GM18909 (cell line): ENCODE measurements at regions not wholly inside any gene's neighbourhood (a gene's known extent, or its start where the extent isn't known, plus 50 kb on each side); places are given as distances from the start of the nearest gene placed in this dataset.
"Not testable (repeated sequence)": the region's sequence is repeated elsewhere in the genome, so short reads cannot be mapped to it uniquely, and the experiment has no call there.

Experiments
- ATAC-seq: cut with Tn5 transposase; IDR thresholded peaks from one replicate; pipeline ENCODE4 v1.9.1; 2021; ENCODE audit warnings: mild to moderate bottlenecking; ENCODE audit not compliant: unreplicated experiment, poor library complexity

GRCh38 chr11:103584021-103584420 lies 452.4 kb upstream of the DDI1 start:
- no peak for ATAC-seq

DNA sequence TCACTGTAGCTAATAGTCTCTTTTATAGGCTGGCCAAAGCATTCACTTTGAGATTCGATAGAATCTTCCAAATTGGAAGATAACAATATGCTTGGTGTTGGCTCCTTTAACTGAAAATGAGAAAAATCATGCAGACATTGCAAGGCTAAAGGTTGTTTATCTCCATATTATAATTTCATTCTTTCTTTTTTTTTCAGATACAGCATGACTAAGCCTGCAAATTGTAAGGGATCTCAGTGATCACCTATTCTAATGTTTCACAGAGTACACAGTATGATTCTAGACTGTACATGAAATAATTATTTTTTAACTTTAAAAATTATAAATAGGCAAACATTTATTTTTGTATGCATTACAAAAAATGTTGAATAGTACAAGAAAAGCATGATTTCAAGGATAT lies 451.7 kb upstream of the DDI1 start:
- no peak for ATAC-seq

DNA sequence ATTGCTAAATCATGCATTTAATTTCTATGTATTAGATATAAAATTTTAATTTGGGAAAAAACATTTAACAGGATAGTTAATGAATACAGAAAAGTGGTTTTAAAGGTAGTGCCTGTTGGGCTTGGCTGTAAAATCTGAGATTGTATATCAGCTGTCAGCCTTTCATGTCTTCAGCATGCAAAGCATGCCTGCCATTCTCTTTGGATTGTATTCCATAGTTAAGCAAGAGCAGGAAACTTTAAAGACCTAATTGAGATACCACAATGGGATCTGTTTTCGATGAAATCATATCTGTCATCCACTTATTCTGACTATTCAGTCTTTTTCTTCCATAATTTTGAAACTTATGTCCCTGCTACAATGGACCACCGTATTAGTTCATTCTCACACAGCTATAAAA lies 451.0 kb upstream of the DDI1 start:
- no peak for ATAC-seq

DNA sequence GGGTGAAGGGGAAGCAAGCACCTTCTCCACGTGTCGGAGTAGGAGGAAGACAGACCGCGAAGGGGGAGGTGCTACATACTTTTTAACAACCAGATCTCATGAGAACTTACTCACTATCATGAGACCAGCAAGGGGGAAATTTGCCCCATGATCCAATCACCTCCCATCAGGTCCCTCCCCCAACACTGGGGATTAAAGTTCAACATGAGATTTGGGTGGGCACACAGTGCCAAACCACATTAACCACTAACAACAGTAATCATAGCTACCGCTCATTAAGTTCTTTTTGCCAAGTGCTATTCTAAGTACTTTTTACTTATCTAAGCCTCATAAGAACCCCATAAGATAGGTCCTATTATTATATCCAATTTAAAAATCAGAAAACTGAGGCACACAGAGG lies 450.5 kb upstream of the DDI1 start:
- no peak for ATAC-seq

GRCh38 chr11:103586756-103587155 lies 449.7 kb upstream of the DDI1 start:
- no peak for ATAC-seq

GRCh38 chr11:103587901-103588788 lies 448.3 kb upstream of the DDI1 start:
- no peak for ATAC-seq

- ATAC-seq, result no peak
Observed at GRCh38 chr11:103591554-103591953, 444.9 kb upstream of the DDI1 start.

DNA sequence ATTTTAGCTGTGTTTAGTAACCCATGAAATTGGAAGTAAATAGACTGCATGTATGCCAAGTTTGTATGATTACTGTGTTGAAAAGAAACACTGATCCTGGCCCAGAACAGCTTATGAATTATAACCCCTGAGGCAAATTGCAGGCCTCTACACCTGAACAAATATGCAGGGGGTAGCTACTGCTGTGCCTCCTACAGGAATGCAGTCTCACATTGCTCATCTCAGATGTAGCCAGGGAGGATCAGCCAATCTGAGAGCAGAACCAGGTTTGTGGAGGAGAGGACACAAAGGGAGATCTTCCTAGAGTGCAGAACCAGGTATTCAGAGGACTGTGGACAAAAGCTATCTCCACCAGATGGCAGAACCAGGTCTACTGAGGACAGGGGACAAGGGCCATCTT lies 442.2 kb upstream of the DDI1 start:
- ATAC-seq, result no peak

DNA sequence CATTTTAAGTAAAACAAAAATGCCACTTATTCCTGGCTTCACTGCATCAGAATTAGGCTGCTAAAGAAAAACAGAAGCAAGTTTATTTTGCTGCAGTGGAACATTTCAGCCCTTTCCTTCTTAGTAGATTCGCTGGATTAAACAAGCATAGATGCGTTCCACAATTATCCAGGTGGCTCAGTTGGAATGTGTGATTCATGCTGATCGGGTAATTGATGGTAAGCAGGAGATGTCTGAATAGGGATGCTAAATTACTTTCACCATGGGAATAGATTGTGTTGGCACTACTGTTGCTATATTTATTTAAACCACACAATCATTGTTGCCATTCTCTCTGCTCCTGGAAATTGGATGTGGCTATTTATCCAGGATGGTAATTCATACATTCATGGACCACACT lies 440.1 kb upstream of the DDI1 start:
- no peak for ATAC-seq

GRCh38 chr11:103601225-103601846 lies 435.1 kb upstream of the DDI1 start:
- ATAC-seq, result peak; percentile 98

- ATAC-seq, result no peak
Observed at GRCh38 chr11:103602840-103603239, 433.6 kb upstream of the DDI1 start.

- no peak for ATAC-seq
Observed at GRCh38 chr11:103604310-103604709, 432.1 kb upstream of the DDI1 start.

GRCh38 chr11:103608566-103608965 lies 427.9 kb upstream of the DDI1 start:
- ATAC-seq, result no peak

- ATAC-seq, result no peak
Observed at GRCh38 chr11:103609117-103610066, 427.0 kb upstream of the DDI1 start.

- no peak for ATAC-seq
Observed at GRCh38 chr11:103610435-103610834, 426.0 kb upstream of the DDI1 start.

GRCh38 chr11:103611526-103612260 lies 424.7 kb upstream of the DDI1 start:
- not testable (repeated sequence) for ATAC-seq

- not testable (repeated sequence) for ATAC-seq
Observed at GRCh38 chr11:103612451-103612850, 424.0 kb upstream of the DDI1 start.

- not testable (repeated sequence) for ATAC-seq
Observed at GRCh38 chr11:103616586-103616985, 419.9 kb upstream of the DDI1 start.

GRCh38 chr11:103618528-103618927 lies 417.9 kb upstream of the DDI1 start:
- ATAC-seq, result no peak

DNA sequence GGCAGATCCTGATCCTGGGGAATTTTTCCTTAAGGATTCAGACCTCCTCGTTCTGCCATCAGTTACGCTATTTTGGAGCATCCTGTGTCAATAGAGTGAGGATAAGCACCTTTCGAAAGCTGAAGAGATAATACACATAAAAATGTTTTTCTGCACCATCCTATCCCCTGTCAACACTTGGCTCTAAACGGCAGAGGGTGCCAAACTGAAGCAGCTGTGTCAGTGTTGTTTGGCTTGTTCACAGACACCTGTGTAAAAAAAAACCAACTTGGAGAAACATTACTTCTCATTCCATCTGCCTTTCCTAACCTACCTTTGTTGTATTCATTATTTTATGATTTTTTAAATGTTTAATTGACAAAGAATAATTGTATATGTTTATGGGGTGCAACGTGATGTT lies 417.0 kb upstream of the DDI1 start:
- peak; percentile 45 for ATAC-seq
